LNCAP (cell line): ENCODE measurements at regions not wholly inside any gene's neighbourhood (a gene's known extent, or its start where the extent isn't known, plus 50 kb on each side); places are given as distances from the start of the nearest gene placed in this dataset.

ENCODE experiments used
- TF ChIP-seq, protein P1 (sequence below): fragments of 450-650 bp; IDR thresholded peaks from 2 replicates; pipeline ENCODE4 v1.5.1; 2017; ENCODE audit warnings: mild to moderate bottlenecking

DNA sequence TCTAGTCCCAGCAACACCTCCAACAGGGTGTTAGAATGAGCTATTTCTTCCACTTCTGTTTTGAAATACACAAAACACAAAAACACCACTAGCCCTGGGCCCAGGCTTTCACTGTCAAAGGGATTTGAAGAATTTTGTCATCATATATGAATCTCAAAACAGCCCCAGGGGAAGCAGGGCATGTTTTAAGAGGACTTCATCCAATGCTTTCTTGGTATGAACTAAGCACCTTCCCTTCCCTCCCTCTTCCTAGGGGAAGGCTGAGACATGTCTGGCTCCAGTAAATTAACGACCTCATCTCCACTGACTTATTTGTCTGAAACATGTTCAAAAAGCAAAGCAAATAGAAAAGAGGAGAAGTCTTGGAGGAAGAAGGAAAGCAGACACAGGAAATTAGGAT, 75.7 kb upstream of the INCENP start:
- TF ChIP-seq, protein P1, sequence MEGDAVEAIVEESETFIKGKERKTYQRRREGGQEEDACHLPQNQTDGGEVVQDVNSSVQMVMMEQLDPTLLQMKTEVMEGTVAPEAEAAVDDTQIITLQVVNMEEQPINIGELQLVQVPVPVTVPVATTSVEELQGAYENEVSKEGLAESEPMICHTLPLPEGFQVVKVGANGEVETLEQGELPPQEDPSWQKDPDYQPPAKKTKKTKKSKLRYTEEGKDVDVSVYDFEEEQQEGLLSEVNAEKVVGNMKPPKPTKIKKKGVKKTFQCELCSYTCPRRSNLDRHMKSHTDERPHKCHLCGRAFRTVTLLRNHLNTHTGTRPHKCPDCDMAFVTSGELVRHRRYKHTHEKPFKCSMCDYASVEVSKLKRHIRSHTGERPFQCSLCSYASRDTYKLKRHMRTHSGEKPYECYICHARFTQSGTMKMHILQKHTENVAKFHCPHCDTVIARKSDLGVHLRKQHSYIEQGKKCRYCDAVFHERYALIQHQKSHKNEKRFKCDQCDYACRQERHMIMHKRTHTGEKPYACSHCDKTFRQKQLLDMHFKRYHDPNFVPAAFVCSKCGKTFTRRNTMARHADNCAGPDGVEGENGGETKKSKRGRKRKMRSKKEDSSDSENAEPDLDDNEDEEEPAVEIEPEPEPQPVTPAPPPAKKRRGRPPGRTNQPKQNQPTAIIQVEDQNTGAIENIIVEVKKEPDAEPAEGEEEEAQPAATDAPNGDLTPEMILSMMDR: no peak

DNA sequence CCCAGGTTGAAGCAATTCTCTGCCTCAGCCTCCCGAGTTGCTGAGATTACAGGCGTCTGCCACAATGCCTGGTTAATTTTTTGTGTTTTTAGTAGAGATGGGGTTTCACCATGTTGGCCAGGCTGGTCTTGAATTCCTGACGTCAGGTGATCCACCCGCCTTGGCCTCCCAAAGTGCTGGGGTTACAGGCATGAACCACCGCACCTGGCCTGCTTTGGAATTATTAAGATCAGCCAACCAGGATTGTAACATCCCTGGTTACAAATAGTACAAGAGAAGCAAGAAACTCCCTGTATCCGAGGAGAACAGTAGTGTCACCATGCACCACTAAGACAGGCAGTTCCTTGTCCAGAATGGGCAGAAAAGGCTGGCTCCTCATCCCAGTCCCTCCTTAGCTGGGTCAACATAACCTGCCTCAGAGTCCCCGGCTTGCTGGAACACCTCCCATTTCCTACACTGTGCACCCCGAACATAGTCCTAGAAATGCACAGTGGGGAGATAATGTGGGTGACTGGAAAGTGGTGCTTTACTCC, 77.2 kb upstream of the INCENP start:
- TF ChIP-seq, protein P1: no peak

DNA sequence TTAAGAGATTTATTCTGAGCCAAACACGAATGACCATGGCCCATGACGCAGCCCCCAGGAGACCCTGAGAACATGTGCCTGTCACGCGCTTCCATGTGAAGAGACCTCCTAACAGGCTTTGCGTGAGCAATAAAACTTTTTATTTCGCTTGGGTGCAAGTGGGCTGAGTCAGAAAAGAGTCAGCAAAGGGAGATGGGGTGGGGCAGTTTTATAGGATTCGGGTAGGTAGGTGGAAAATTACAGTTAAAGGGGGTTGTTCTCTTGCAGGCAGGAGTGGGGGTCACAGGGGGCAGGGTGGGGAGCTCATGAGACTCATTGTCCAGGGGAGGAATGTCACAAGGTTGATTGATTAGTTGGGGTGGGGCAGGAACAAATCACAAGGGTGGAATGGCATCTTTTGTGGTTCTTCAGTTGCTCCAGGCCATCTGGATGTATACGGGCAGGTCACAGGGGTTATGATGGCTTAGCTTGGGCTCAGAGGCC, 77.2 kb upstream of the FTH1 start:
- TF ChIP-seq, protein P1: no peak

DNA sequence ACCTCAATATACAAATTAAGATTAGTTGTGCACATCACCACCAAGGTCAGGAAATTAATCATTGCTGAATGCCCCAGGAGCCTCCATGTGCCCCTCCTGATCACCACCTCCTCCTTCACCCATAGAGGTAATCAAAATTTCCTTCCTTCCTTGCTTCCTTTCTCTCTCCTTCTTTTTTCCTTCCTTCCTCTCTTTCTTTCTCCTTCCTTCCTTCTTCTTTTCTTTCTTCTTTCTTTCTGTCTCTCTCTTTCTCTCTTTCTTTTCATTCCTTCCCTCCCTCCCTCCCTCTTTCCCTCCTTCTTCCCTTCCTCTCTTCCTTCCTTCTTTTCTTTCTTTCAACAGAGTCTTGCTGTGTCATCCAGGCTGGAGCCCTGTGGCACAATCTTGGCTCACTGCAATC, 67.9 kb upstream of the FTH1 start:
- TF ChIP-seq, protein P1: no peak

DNA sequence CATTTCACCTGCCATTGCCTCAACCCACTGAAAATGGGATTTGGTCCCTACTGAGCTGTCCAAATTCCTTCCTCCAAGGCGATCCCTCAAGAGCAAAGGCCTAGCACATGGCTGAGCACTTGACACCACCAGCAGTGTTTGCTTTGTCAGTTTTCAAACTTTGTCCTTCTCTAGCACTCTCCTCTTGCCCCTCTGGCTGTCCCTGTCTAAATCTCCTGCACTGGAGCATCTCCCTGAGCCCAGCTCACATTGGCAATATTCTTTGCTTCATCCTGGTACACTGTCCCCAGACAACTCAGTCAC, 66.6 kb upstream of the FTH1 start:
- TF ChIP-seq, protein P1: no peak

DNA sequence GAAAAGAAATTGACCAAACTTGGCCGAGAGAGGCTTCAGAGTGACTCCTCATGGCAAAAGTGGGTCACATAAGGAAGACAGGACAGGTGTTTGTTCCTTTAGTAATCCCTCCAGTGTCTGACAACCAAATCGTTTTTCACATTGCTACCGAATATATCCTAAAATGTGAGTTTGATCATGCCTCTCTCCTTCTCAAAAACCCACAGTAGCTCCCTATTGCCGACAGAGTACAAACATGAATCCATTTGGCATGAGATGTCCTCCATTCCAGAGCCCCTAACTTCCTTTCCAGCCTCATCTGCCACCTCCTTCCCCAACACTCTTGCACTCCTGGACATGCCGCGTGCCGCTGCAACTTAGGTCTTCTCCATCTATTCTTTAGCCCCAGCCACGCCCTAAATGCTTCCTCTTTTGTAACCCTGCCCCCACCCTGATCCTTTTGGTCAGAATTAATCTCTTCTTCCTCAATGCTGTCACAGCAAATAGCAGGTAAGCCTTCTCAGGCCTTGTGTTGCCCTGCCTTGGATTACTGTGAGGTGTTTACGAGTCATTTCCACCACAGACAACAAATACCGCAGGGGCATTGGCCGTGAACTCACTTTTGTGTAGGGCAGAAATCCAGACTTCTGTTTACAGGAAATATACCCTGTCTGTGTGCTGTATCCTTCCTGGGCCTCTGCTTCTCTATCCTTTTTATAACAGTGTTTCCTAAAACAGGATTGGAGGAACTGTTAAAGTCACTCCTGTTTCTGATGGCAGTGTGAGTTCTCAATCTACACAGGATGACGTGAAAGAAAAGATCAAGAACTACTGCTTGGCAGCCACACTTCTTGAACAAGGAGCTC, 66.0 kb upstream of the FTH1 start:
- TF ChIP-seq, protein P1: no peak

DNA sequence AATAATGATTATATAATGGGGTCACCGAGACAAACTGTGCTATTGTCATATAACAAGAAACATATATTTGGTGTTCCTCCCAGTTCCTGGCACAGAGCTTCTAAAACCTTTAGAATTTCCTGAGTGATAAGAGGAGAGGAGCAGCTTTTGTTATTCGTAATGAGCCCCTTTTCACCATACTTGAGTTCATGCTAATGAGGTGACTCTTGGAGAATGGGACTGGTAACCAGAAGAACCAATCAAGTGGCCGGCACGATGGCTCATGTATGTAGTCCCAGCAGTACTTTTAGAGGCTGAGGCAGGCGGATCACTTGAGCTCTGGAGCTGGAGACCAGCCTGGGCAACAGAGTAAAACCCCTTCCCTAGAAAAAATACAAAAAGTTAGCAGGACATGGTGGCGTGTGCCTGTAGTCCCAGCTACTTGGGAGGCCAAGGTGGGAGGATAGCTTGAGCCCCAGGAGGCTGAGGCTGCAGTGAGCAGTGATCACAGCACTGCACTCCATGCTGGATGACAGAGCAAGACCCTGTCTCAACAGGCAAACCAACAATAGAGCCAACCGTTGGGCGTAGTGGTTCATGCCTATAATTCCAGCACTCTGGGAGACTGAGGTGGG, 62.7 kb upstream of the FTH1 start:
- TF ChIP-seq, protein P1: no peak
